AG04449 (cell line): ENCODE measurements at regions not wholly inside any gene's neighbourhood (a gene's known extent, or its start where the extent isn't known, plus 50 kb on each side); places are given as distances from the start of the nearest gene placed in this dataset.

Experiments
- CTCF ChIA-PET: fragments of 350-600 bp; formaldehyde crosslinking; extraction: SDS; loops from one replicate; lab custom pipeline; 2021; ENCODE audit warnings: antibody characterized with exemption; lab: Yijun Ruan, JAX
- POLR2A ChIA-PET: fragments of 400-600, 350-600 bp; formaldehyde crosslinking; extraction: SDS; loops from one replicate; lab custom pipeline; 2020; ENCODE audit warnings: antibody characterized with exemption, inconsistent platforms; lab: Yijun Ruan, JAX
- DNase-seq: peaks from one replicate; pipeline ENCODE4 v3.0.0-alpha.2; 2010; ENCODE audit warnings: low read depth, low spot score
- H3K4me3 ChIP-seq: 2 replicates; pipeline ENCODE4 v1.5.1; 2011; ENCODE audit warnings: low read depth, mild to moderate bottlenecking, control low read depth, low read length
- CTCF ChIP-seq: IDR thresholded peaks from one replicate; pipeline ENCODE4 v1.5.1; 2011; ENCODE audit warnings: mild to moderate bottlenecking, moderate library complexity, low read length, control low read depth, inconsistent platforms; ENCODE audit not compliant: insufficient read depth; ENCODE audit errors: missing control alignments

GRCh38 chr14:58963873-58964597 is 224.4 kb upstream of the DAAM1 start:
- ChIA-PET POLR2A (no interaction called here), CTCF (interaction anchor here (0.9 to 1.6 kb wide), 3 partner anchors 8 to 65 kb away, joined by 3 to 4 read pairs (median 3); no protein-coding TSS in a partner anchor)
- H3K4me3 ChIP-seq: no peak overlapping the region
- TF ChIP-seq CTCF: no peak
- no peak for DNase-seq

DNA sequence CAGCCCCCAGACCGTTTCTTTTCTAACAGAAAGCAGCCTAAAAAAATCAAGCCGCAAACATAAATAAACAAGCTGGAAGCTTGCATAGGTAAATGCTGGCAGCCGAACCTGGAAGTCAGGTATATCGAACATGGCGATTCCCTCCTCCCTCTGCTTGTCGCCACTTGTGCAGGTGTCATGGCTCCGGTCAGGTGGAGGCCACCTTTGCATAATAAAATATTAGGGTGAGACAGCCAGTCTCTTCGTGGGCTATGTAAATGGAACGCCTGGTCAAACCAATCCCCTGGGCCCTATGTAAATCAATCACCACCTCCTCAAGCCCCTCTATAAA is 223.9 kb upstream of the DAAM1 start:
- no peak for TF ChIP-seq CTCF
- CTCF ChIA-PET: interaction anchor here (1.1 to 1.6 kb wide), 3 partner anchors 10 to 65 kb away, joined by 3 read pairs; no protein-coding TSS in a partner anchor
- no peak for DNase-seq
- POLR2A ChIA-PET: no interaction called here
- H3K4me3 ChIP-seq: no peak overlapping the region

DNA sequence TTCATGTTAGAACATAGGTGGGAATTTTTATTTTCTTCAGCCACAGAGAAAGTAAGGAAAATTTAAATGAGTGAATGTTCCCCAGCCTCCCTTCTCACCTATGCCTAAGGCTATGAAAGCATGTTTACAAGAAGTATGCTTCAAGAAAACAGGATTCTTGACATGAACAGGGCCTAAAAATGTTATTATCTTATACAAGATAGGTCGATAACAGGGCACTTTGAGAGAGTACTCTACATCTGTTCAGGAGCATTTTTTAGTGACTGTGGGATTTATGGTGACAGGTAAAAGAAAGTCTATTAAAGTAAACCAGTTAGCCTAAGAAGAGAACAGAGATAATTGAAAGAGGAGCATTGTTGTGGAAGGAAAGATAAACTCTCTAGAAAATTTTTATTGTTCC is 222.9 kb upstream of the DAAM1 start:
- ChIA-PET POLR2A (no interaction called here), CTCF (interaction anchor here (1.1 to 1.6 kb wide), 3 partner anchors 9 to 66 kb away, joined by 3 read pairs; no protein-coding TSS in a partner anchor)
- H3K4me3 ChIP-seq: no peak overlapping the region
- no peak for TF ChIP-seq CTCF
- no peak for DNase-seq

- no peak for TF ChIP-seq CTCF
These were observed 221.5 kb upstream of the DAAM1 start for GRCh38 chr14:58966997-58967396.

GRCh38 chr14:58969951-58970751 is 218.3 kb upstream of the DAAM1 start:
- CTCF ChIA-PET: interaction anchor here (0.8 to 1.1 kb wide), 3 partner anchors 11 to 37 kb away, joined by 3 to 4 read pairs (median 3); no protein-coding TSS in a partner anchor
- POLR2A ChIA-PET: no interaction called here
- no peak for DNase-seq
- TF ChIP-seq CTCF: no peak
- no peak overlapping the region for H3K4me3 ChIP-seq

More at GRCh38 chr14:58966997-58967396, 221.5 kb upstream of the DAAM1 start:
- no peak overlapping the region for H3K4me3 ChIP-seq
- CTCF ChIA-PET: interaction anchor here (1.0 to 1.5 kb wide), 2 partner anchors 9 to 53 kb away, joined by 3 to 6 read pairs; no protein-coding TSS in a partner anchor
- DNase-seq: no peak
- POLR2A ChIA-PET: no interaction called here
